Chondrocyte (in vitro differentiated cells): ENCODE measurements at regions not wholly inside any gene's neighbourhood (a gene's known extent, or its start where the extent isn't known, plus 50 kb on each side); places are given as distances from the start of the nearest gene placed in this dataset.

Experiments used
- DNase-seq: peaks from one replicate; pipeline ENCODE4 v3.0.0; 2021; ENCODE audit warnings: mixed read lengths, low spot score
- H3K27ac Mint-ChIP-seq: one replicate; pipeline ENCODE4 v1.8.0; 2021; ENCODE audit warnings: mild to moderate bottlenecking, moderate library complexity, mixed read lengths; ENCODE audit not compliant: unreplicated experiment
- H3K27me3 Mint-ChIP-seq: 2 replicates; pipeline ENCODE4 v1.8.0; 2021; ENCODE audit warnings: low read depth, mixed read lengths
- H3K36me3 Mint-ChIP-seq: 2 replicates; pipeline ENCODE4 v1.8.0; 2021; ENCODE audit warnings: low read depth, mixed read lengths
- H3K4me1 Mint-ChIP-seq: 2 replicates; pipeline ENCODE4 v1.8.0; 2021; ENCODE audit warnings: low read depth, mild to moderate bottlenecking, mixed read lengths
- H3K4me3 Mint-ChIP-seq: one replicate; pipeline ENCODE4 v1.8.0; 2021; ENCODE audit warnings: mild to moderate bottlenecking, moderate library complexity, mixed read lengths; ENCODE audit not compliant: unreplicated experiment
- H3K9me3 Mint-ChIP-seq: 2 replicates; pipeline ENCODE4 v1.8.0; 2021; ENCODE audit warnings: low read depth, mixed read lengths
- TF ChIP-seq, protein P1 (sequence below): fragments of 200-600 bp; sonication (generic); IDR thresholded peaks from 2 replicates; pipeline ENCODE4 v1.5.0; 2021; ENCODE audit warnings: antibody characterized with exemption, mild to moderate bottlenecking, moderate library complexity

DNA sequence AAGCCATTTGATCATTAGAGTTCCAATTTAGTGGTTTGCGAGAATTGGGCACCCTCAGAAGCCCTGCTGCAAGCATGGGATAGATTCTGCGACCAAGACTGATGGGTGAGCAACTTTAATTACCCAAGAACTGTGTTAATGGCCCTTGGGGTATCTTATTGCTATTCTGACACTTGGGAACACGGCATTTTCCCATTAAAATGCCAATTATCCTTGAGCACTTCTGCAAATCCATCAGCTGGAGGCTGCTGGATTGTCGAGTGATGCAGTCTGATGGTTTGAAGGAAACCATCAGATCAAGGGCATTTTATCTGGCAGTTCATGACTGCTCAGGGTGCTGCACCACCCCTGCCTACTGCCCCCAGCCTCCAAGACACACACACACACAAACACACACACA is 183.6 kb upstream of the PROK2 start:
- TF ChIP-seq, protein P1, sequence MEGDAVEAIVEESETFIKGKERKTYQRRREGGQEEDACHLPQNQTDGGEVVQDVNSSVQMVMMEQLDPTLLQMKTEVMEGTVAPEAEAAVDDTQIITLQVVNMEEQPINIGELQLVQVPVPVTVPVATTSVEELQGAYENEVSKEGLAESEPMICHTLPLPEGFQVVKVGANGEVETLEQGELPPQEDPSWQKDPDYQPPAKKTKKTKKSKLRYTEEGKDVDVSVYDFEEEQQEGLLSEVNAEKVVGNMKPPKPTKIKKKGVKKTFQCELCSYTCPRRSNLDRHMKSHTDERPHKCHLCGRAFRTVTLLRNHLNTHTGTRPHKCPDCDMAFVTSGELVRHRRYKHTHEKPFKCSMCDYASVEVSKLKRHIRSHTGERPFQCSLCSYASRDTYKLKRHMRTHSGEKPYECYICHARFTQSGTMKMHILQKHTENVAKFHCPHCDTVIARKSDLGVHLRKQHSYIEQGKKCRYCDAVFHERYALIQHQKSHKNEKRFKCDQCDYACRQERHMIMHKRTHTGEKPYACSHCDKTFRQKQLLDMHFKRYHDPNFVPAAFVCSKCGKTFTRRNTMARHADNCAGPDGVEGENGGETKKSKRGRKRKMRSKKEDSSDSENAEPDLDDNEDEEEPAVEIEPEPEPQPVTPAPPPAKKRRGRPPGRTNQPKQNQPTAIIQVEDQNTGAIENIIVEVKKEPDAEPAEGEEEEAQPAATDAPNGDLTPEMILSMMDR = no peak
- Mint-ChIP-seq H3K36me3 (peaks cover 1% of the 10 kb centered on the region), H3K9me3 (no peaks in the 10 kb centered on the region), H3K4me3 (no peak overlapping the region), H3K27me3 (peaks cover 65% of the 10 kb centered on the region), H3K27ac (no peak overlapping the region), H3K4me1 (no peaks in the 10 kb centered on the region)
- DNase-seq = no peak

DNA sequence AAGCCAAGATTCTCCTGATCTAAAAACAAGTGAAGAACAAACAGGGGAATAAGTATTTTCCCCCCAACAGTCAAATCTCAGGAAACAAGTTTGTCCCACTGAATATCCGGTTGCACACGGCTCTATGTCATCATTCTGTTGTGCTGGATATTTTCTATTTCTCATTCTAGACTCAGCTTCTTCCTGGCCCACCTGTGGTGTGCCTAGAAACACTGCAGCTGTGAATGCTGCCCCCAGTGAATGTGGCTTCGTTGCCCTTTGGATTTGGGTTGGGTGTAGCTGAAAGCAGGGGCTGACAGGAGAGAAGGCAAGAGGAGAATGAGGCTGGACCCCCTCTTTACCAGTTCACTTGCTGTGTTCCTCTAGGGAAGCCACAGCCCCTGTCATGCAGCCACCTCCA is 181.2 kb upstream of the PROK2 start:
- TF ChIP-seq, protein P1 = no peak
- Mint-ChIP-seq H3K9me3 (no peaks in the 10 kb centered on the region), H3K4me3 (no peak overlapping the region), H3K27ac (no peak overlapping the region), H3K4me1 (peaks cover 3% of the 10 kb centered on the region), H3K27me3 (peaks cover 66% of the 10 kb centered on the region), H3K36me3 (peaks cover 1% of the 10 kb centered on the region)
- DNase-seq = no peak

DNA sequence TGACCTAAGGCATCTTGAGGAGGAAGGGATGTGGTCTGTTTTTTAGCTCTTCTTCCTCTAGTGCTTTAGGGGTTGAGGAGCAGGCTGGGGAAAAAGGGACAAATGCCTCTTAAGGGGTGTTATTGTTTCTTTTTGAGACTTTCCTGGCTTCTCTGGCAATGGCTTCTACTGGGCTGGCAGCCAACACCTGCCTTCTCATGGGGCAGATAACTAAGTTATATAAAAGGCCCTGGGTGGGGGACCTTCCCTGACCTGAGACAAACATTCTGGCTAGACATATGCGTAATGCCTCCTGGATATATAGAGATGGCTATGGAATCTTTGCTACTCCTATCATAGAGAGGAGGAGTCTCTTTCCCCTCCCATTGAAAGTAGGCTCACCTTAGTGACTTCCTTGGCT is 179.2 kb upstream of the PROK2 start:
- no peak for DNase-seq
- H3K9me3 Mint-ChIP-seq = no peaks in the 10 kb centered on the region
- peaks cover 1% of the 10 kb centered on the region for H3K36me3 Mint-ChIP-seq
- peaks cover 69% of the 10 kb centered on the region for H3K27me3 Mint-ChIP-seq
- H3K4me1 Mint-ChIP-seq = peaks cover 3% of the 10 kb centered on the region
- H3K27ac Mint-ChIP-seq = no peak overlapping the region
- TF ChIP-seq, protein P1 = no peak
- H3K4me3 Mint-ChIP-seq = no peak overlapping the region

DNA sequence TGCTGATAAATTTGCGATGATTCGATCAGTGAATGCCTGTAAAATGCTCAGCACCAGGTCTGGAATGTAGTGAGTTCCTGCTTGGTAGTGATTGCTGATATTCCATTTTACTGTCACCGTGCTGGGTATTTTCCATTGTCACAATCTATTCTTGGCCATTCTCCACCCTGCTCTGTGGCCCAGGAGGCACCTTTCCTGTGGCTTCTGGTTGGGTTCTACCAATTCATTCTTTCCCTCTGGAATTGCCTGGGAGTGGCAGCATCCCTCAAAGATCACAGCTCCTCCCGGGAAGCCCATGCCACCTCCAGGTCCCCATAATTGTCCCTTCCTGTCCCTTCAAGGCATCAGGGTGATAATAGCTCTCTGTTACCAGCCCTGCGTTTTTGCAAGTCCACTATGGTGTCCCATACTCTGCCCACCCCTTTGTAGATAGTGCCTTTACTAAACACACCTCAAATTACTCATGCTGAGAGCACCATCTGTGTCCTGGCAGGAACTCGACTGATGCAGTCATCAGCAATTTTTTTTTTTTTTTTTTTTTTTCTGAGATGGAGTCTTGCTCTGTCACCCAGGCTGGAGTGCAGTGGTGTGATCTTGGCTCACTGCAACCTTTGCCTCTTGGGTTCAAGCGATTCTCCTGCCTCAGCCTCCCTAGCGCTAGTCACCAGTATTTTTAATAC is 177.8 kb upstream of the PROK2 start:
- TF ChIP-seq, protein P1 = no peak
- H3K4me3 Mint-ChIP-seq = no peak overlapping the region
- peaks cover 62% of the 10 kb centered on the region for H3K27me3 Mint-ChIP-seq
- no peak for DNase-seq
- H3K4me1 Mint-ChIP-seq = peaks cover 3% of the 10 kb centered on the region
- H3K27ac Mint-ChIP-seq = no peak overlapping the region
- H3K36me3 Mint-ChIP-seq = peaks cover 1% of the 10 kb centered on the region
- no peaks in the 10 kb centered on the region for H3K9me3 Mint-ChIP-seq

DNA sequence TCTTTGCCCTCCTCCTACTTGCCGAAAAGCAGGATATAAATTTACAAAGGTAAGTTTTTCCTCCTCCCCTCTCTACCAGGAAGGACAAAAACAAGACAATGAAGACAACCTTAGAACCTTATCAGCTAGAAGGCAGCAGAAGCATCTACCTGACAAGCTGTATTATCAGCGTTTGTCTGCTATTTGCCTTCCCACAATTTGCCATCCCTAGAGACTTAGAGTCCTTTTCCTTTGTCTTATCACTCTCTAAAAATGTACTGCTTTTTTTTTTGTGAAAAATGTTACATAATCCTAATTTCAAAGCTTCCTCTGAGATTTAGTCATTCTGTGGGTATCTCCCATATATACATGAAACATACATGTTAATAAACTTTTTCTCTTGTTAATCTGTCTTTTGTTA is 176.9 kb upstream of the PROK2 start:
- TF ChIP-seq, protein P1 = no peak
- H3K4me1 Mint-ChIP-seq = peaks cover 3% of the 10 kb centered on the region
- no peak overlapping the region for H3K4me3 Mint-ChIP-seq
- no peaks in the 10 kb centered on the region for H3K9me3 Mint-ChIP-seq
- DNase-seq = no peak
- peaks cover 54% of the 10 kb centered on the region for H3K27me3 Mint-ChIP-seq
- H3K36me3 Mint-ChIP-seq = peaks cover 1% of the 10 kb centered on the region
- H3K27ac Mint-ChIP-seq = no peak overlapping the region
